Astrocyte of the cerebellum (primary cell): ENCODE measurements at regions not wholly inside any gene's neighbourhood (a gene's known extent, or its start where the extent isn't known, plus 50 kb on each side); places are given as distances from the start of the nearest gene placed in this dataset.

Experiments used
- DNase-seq: peaks from one replicate; pipeline ENCODE4 v3.0.0-alpha.2; 2011; ENCODE audit warnings: low read depth
- H3K4me3 ChIP-seq: 2 replicates; pipeline ENCODE4 v1.5.1; 2011; ENCODE audit warnings: mild to moderate bottlenecking, low read depth, low read length, moderate library complexity
- CTCF ChIP-seq: IDR thresholded peaks from 2 replicates; pipeline ENCODE4 v1.5.1; 2012; ENCODE audit warnings: low read length, low read depth, moderate library complexity, mild to moderate bottlenecking; ENCODE audit errors: missing control alignments
- in situ Hi-C: cut with HindIII; loops from 2 replicates; pipeline ENCODE4 v1.10.0; 2017; ENCODE audit warnings: low sequenced_read_pairs

- TF ChIP-seq CTCF: no peak
- DNase-seq: no peak
- in situ Hi-C loops: no loop called here
- H3K4me3 ChIP-seq: no peak overlapping the region
Measured at GRCh38 chr18:55109818-55110414, 150.7 kb upstream of the CCDC68 start.

GRCh38 chr18:55106906-55107305, 147.6 kb upstream of the CCDC68 start:
- TF ChIP-seq CTCF: no peak
- DNase-seq: no peak
- H3K4me3 ChIP-seq: no peak overlapping the region
- in situ Hi-C loops: no loop called here

GRCh38 chr18:55106466-55106865, 147.2 kb upstream of the CCDC68 start:
- no peak overlapping the region for H3K4me3 ChIP-seq
- DNase-seq: no peak
- in situ Hi-C loops: no loop called here
- no peak for TF ChIP-seq CTCF

GRCh38 chr18:55105873-55106272, 146.6 kb upstream of the CCDC68 start:
- no peak overlapping the region for H3K4me3 ChIP-seq
- no peak for TF ChIP-seq CTCF
- in situ Hi-C loops: no loop called here
- no peak for DNase-seq

- in situ Hi-C loops: no loop called here
- no peak for DNase-seq
- no peak for TF ChIP-seq CTCF
- no peak overlapping the region for H3K4me3 ChIP-seq
Measured at GRCh38 chr18:55102958-55103456, 143.7 kb upstream of the CCDC68 start.

- no peak for TF ChIP-seq CTCF
- DNase-seq: no peak
- H3K4me3 ChIP-seq: no peak overlapping the region
- in situ Hi-C loops: no loop called here
Measured at GRCh38 chr18:55102501-55102900, 143.2 kb upstream of the CCDC68 start.

- no peak for TF ChIP-seq CTCF
- in situ Hi-C loops: no loop called here
Measured at GRCh38 chr18:55101458-55101824, 142.2 kb upstream of the CCDC68 start.

More at GRCh38 chr18:55101458-55101824, 142.2 kb upstream of the CCDC68 start:
- no peak for DNase-seq
- H3K4me3 ChIP-seq: no peak overlapping the region
